ENCODE measurements at regions not wholly inside any gene's neighbourhood (a gene's known extent, or its start where the extent isn't known, plus 50 kb on each side); places are given as distances from the start of the nearest gene placed in this dataset.

GRCh38 chr6:134474955-134475354, 157.0 kb upstream of the SGK1 start:
- no peak for DNase-seq (ENCODE audit: extremely low read depth, low read depth, low spot score)

GRCh38 chr6:134472661-134473060, 154.7 kb upstream of the SGK1 start:
- DNase-seq (ENCODE audit: extremely low read depth, low read depth, low spot score), result no peak

GRCh38 chr6:134472046-134472445, 154.1 kb upstream of the SGK1 start:
- DNase-seq (ENCODE audit: extremely low read depth, low read depth, low spot score), result no peak

- no peak for DNase-seq (ENCODE audit: extremely low read depth, low read depth, low spot score)
These were observed 152.6 kb upstream of the SGK1 start for GRCh38 chr6:134470457-134470975.

- DNase-seq (ENCODE audit: extremely low read depth, low read depth, low spot score), result no peak
These were observed 152.0 kb upstream of the SGK1 start for GRCh38 chr6:134469702-134470456.

GRCh38 chr6:134468633-134469032, 150.7 kb upstream of the SGK1 start:
- DNase-seq (ENCODE audit: extremely low read depth, low read depth, low spot score), result no peak

GRCh38 chr6:134467620-134468019, 149.7 kb upstream of the SGK1 start:
- DNase-seq (ENCODE audit: extremely low read depth, low read depth, low spot score), result no peak

GRCh38 chr6:134466771-134467525, 149.0 kb upstream of the SGK1 start:
- DNase-seq (ENCODE audit: extremely low read depth, low read depth, low spot score), result no peak

GRCh38 chr6:134464690-134465411, 146.9 kb upstream of the SGK1 start:
- no peak for DNase-seq (ENCODE audit: extremely low read depth, low read depth, low spot score)

GRCh38 chr6:134458857-134459657, 141.1 kb upstream of the SGK1 start:
- DNase-seq (ENCODE audit: extremely low read depth, low read depth, low spot score), result no peak

GRCh38 chr6:134457941-134458340, 140.0 kb upstream of the SGK1 start:
- DNase-seq (ENCODE audit: extremely low read depth, low read depth, low spot score), result no peak

GRCh38 chr6:134456226-134456625, 138.3 kb upstream of the SGK1 start:
- DNase-seq (ENCODE audit: extremely low read depth, low read depth, low spot score), result no peak

GRCh38 chr6:134455319-134455718, 137.4 kb upstream of the SGK1 start:
- DNase-seq (ENCODE audit: extremely low read depth, low read depth, low spot score), result no peak

GRCh38 chr6:134454794-134455193, 136.9 kb upstream of the SGK1 start:
- no peak for DNase-seq (ENCODE audit: extremely low read depth, low read depth, low spot score)

GRCh38 chr6:134453792-134454510, 136.0 kb upstream of the SGK1 start:
- no peak for DNase-seq (ENCODE audit: extremely low read depth, low read depth, low spot score)

- DNase-seq (ENCODE audit: extremely low read depth, low read depth, low spot score), result no peak
These were observed 135.0 kb upstream of the SGK1 start for GRCh38 chr6:134452906-134453305.

GRCh38 chr6:134451529-134451928, 133.6 kb upstream of the SGK1 start:
- DNase-seq (ENCODE audit: extremely low read depth, low read depth, low spot score), result no peak

GRCh38 chr6:134449781-134450180, 131.9 kb upstream of the SGK1 start:
- no peak for DNase-seq (ENCODE audit: extremely low read depth, low read depth, low spot score)

GRCh38 chr6:134449004-134449403, 131.1 kb upstream of the SGK1 start:
- DNase-seq (ENCODE audit: extremely low read depth, low read depth, low spot score), result no peak

- DNase-seq (ENCODE audit: extremely low read depth, low read depth, low spot score), result no peak
These were observed 130.0 kb upstream of the SGK1 start for GRCh38 chr6:134447883-134448387.

All from glomerular endothelial cell (primary cell).